H9 (cell line): ENCODE measurements at regions not wholly inside any gene's neighbourhood (a gene's known extent, or its start where the extent isn't known, plus 50 kb on each side); places are given as distances from the start of the nearest gene placed in this dataset.

Experiments used
- DNase-seq: peaks from one replicate; pipeline ENCODE4 v3.0.0-alpha.2; 2017
- H2AFZ ChIP-seq: one replicate; pipeline ENCODE4 v1.6.1; 2013; ENCODE audit warnings: mild to moderate bottlenecking, low read length, control low read depth, moderate library complexity
- H2AK5ac ChIP-seq: 2 replicates; pipeline ENCODE4 v1.6.1; 2013; ENCODE audit warnings: low read length, control low read depth, mixed read lengths; ENCODE audit not compliant: insufficient read length
- H2BK120ac ChIP-seq: one replicate; pipeline ENCODE4 v1.6.1; 2013; ENCODE audit warnings: low read depth, mild to moderate bottlenecking, low read length, control low read depth, inconsistent platforms; ENCODE audit not compliant: poor library complexity, severe bottlenecking
- H2BK12ac ChIP-seq: 2 replicates; pipeline ENCODE4 v1.6.1; 2013; ENCODE audit warnings: low read length, control low read depth, mixed read lengths, low read depth; ENCODE audit not compliant: insufficient read length
- H2BK15ac ChIP-seq: 2 replicates; pipeline ENCODE4 v1.6.1; 2013; ENCODE audit warnings: low read depth, low read length, control low read depth
- H2BK20ac ChIP-seq: one replicate; pipeline ENCODE4 v1.6.1; 2013; ENCODE audit warnings: low read depth, mild to moderate bottlenecking, low read length, control low read depth, inconsistent platforms; ENCODE audit not compliant: poor library complexity, severe bottlenecking
- H2BK5ac ChIP-seq: 2 replicates; pipeline ENCODE4 v1.6.1; 2013; ENCODE audit warnings: low read length, control low read depth, mixed read lengths; ENCODE audit not compliant: insufficient read length
- H3K14ac ChIP-seq: 2 replicates; pipeline ENCODE4 v1.6.1; 2013; ENCODE audit warnings: low read length, control low read depth; ENCODE audit not compliant: insufficient read depth
- H3K18ac ChIP-seq: 2 replicates; pipeline ENCODE4 v1.6.1; 2013; ENCODE audit warnings: low read depth, mild to moderate bottlenecking, mixed read lengths, low read length, control low read depth; ENCODE audit not compliant: insufficient read length
- H3K23ac ChIP-seq: 2 replicates; pipeline ENCODE4 v1.6.1; 2013; ENCODE audit warnings: low read length, control low read depth, mixed read lengths, low read depth; ENCODE audit not compliant: insufficient read length
- H3K23me2 ChIP-seq: 2 replicates; pipeline ENCODE4 v1.6.1; 2013; ENCODE audit warnings: low read depth, mild to moderate bottlenecking, mixed read lengths, low read length, control low read depth; ENCODE audit not compliant: insufficient read length, poor library complexity, severe bottlenecking
- H3K27ac ChIP-seq: 2 replicates; pipeline ENCODE4 v1.5.1; 2013; ENCODE audit warnings: low read length, control low read depth, mixed read lengths, low read depth; ENCODE audit not compliant: insufficient read length
- H3K27me3 ChIP-seq: 2 replicates; pipeline ENCODE4 v1.6.1; 2013; ENCODE audit warnings: low read length, control low read depth, inconsistent platforms; ENCODE audit not compliant: insufficient read depth
- H3K4ac ChIP-seq: 2 replicates; pipeline ENCODE4 v1.6.1; 2013; ENCODE audit warnings: low read depth, mild to moderate bottlenecking, control low read depth, inconsistent platforms, low read length, moderate library complexity
- H3K4me1 ChIP-seq: 2 replicates; pipeline ENCODE4 v1.6.1; 2013; ENCODE audit warnings: low read length, control low read depth, inconsistent platforms; ENCODE audit not compliant: insufficient read depth
- H3K4me2 ChIP-seq: 2 replicates; pipeline ENCODE4 v1.6.1; 2013; ENCODE audit warnings: low read length, control low read depth, mixed read lengths; ENCODE audit not compliant: insufficient read length, insufficient read depth
- H3K56ac ChIP-seq: 2 replicates; pipeline ENCODE4 v1.6.1; 2013; ENCODE audit warnings: low read depth, mild to moderate bottlenecking, mixed read lengths, low read length, control low read depth; ENCODE audit not compliant: insufficient read length
- H3K79me1 ChIP-seq: 2 replicates; pipeline ENCODE4 v1.6.1; 2013; ENCODE audit warnings: low read depth, mild to moderate bottlenecking, moderate library complexity, low read length, control low read depth, inconsistent platforms; ENCODE audit not compliant: insufficient read depth, poor library complexity, severe bottlenecking
- H3K79me2 ChIP-seq: 2 replicates; pipeline ENCODE4 v1.6.1; 2013; ENCODE audit warnings: low read length, control low read depth, inconsistent platforms; ENCODE audit not compliant: insufficient read depth
- H3K9ac ChIP-seq: 2 replicates; pipeline ENCODE4 v1.6.1; 2013; ENCODE audit warnings: low read length, control low read depth, mixed read lengths; ENCODE audit not compliant: insufficient read length; ENCODE audit errors: extremely low read depth
- H3K9me3 ChIP-seq: one replicate; pipeline ENCODE4 v1.6.1; 2013; ENCODE audit warnings: low read depth, low read length, inconsistent platforms; ENCODE audit not compliant: control insufficient read depth
- H3T11ph ChIP-seq: one replicate; pipeline ENCODE4 v1.6.1; 2013; ENCODE audit warnings: mild to moderate bottlenecking, low read length, control low read depth, inconsistent platforms
- H4K20me1 ChIP-seq: one replicate; pipeline ENCODE4 v1.6.1; 2013; ENCODE audit not compliant: control insufficient read depth, insufficient read length, insufficient read depth
- H4K5ac ChIP-seq: 2 replicates; pipeline ENCODE4 v1.6.1; 2013; ENCODE audit warnings: low read depth, mild to moderate bottlenecking, mixed read lengths, low read length, control low read depth; ENCODE audit not compliant: insufficient read length
- H4K8ac ChIP-seq: replicated peaks from 2 replicates; pipeline ENCODE4 v1.6.1; 2013; ENCODE audit warnings: low read length, control low read depth, mixed read lengths, low read depth; ENCODE audit not compliant: insufficient read length
- H4K91ac ChIP-seq: 2 replicates; pipeline ENCODE4 v1.6.1; 2013; ENCODE audit warnings: low read depth, mild to moderate bottlenecking, moderate library complexity, mixed read lengths, low read length, control low read depth; ENCODE audit not compliant: insufficient read length
- H3K27ac Mint-ChIP-seq, 3 experiments: 2 replicates in 2 of 3; 3 replicates in 1 of 3; pipeline ENCODE4 v1.8.0; 2020 to 2021; ENCODE audit warnings: mixed read lengths in 3 of 3, mild to moderate bottlenecking in 1 of 3, moderate library complexity in 1 of 3
- H3K27me3 Mint-ChIP-seq: 2 replicates; pipeline ENCODE4 v1.8.0; 2021; ENCODE audit warnings: low read depth, mild to moderate bottlenecking, moderate library complexity, mixed read lengths
- H3K36me3 Mint-ChIP-seq, 3 experiments: 2 replicates in 2 of 3; 3 replicates in 1 of 3; pipeline ENCODE4 v1.8.0; 2020 to 2021; ENCODE audit warnings: low read depth in 3 of 3, mixed read lengths in 3 of 3; ENCODE audit not compliant: insufficient read depth in 1 of 3
- H3K4me1 Mint-ChIP-seq, 2 experiments: 2 replicates each; pipeline ENCODE4 v1.8.0; 2020; ENCODE audit warnings: mixed read lengths in 2 of 2
- H3K4me3 Mint-ChIP-seq, 2 experiments: 2 replicates in 1 of 2; 3 replicates in 1 of 2; pipeline ENCODE4 v1.8.0; 2020 to 2021; ENCODE audit warnings: mild to moderate bottlenecking in 2 of 2, mixed read lengths in 2 of 2, moderate library complexity in 1 of 2
- H3K9me3 Mint-ChIP-seq, 2 experiments: 2 replicates in 1 of 2; 3 replicates in 1 of 2; pipeline ENCODE4 v1.8.0; 2020; ENCODE audit warnings: mild to moderate bottlenecking in 2 of 2, mixed read lengths in 2 of 2, moderate library complexity in 1 of 2
- WGBS: extraction: QIAGEN DNeasy Blood & Tissue Kit; methylation state at CpG from one replicate; pipeline ENCODE4 v1.1.7; 2013; ENCODE audit warnings: missing lambda C conversion rate, low lambda C conversion rate, mixed read lengths; ENCODE audit not compliant: insufficient read length; ENCODE audit errors: extremely low coverage; 5-methylcytosine and 5-hydroxymethylcytosine counted together
- TF ChIP-seq, protein P1 (sequence below): fragments of 200-600 bp; sonication (generic); conservative IDR thresholded peaks from 3 replicates; pipeline ENCODE4 v1.8.0; 2021; ENCODE audit warnings: antibody characterized with exemption, mild to moderate bottlenecking

DNA sequence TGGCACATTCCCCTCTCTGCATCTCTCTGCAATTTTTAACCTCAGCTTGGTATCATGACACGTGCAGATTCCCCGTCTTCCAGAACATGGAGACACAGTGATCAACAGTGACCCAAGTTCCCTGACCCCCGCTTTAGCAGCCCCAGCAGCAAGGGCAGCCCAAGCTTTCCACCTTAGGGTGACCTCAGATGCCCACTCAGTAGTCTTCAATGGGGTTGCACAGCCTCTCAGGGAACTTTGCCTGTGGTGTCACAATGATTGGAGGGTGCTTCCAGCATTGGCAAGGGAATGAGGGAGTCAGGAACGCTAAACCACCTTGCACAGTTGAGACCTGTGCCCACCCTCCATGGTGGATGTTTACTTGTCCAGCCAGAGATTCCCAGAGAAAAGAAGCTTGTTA is 287.1 kb upstream of the CDH4 start:
- Mint-ChIP-seq H3K27me3 (peaks cover 50% of the 10 kb centered on the region), H3K36me3 (no peaks in the 10 kb centered on the region; a peak in 1 of 7 replicates), H3K4me3 (no peak overlapping the region), H3K9me3 (no peaks in the 10 kb centered on the region), H3K27ac (no peak overlapping the region), H3K4me1 (peaks cover 4 to 11% of the 10 kb centered on the region in 2 experiments; a peak in 3 of 4 replicates)
- no CpG with 5 or more reads among the region's 4 CpGs for WGBS
- Histone ChIP-seq H3K4ac (no peak overlapping the region), H3K79me1 (no peaks in the 10 kb centered on the region), H4K5ac (no peak overlapping the region), H2AK5ac (no peak overlapping the region), H4K91ac (no peak overlapping the region), H2BK20ac (no peak overlapping the region), H3T11ph (no peak overlapping the region), H3K4me1 (no peaks in the 10 kb centered on the region), H2AFZ (no peak overlapping the region), H3K4me2 (no peak overlapping the region), H3K27ac (no peak overlapping the region), H3K79me2 (no peaks in the 10 kb centered on the region), H2BK120ac (no peak overlapping the region), H3K23me2 (no peaks in the 10 kb centered on the region), H4K20me1 (no peaks in the 10 kb centered on the region), H3K9ac (no peak overlapping the region), H3K23ac (no peak overlapping the region), H2BK5ac (no peak overlapping the region), H3K18ac (no peak overlapping the region), H2BK12ac (no peak overlapping the region), H3K9me3 (no peaks in the 10 kb centered on the region), H3K14ac (no peak overlapping the region), H3K27me3 (no peaks in the 10 kb centered on the region; the same call in 1 of the 2 replicates), H4K8ac (no peak overlapping the region), H2BK15ac (no peak overlapping the region), H3K56ac (no peak overlapping the region)
- TF ChIP-seq, protein P1, sequence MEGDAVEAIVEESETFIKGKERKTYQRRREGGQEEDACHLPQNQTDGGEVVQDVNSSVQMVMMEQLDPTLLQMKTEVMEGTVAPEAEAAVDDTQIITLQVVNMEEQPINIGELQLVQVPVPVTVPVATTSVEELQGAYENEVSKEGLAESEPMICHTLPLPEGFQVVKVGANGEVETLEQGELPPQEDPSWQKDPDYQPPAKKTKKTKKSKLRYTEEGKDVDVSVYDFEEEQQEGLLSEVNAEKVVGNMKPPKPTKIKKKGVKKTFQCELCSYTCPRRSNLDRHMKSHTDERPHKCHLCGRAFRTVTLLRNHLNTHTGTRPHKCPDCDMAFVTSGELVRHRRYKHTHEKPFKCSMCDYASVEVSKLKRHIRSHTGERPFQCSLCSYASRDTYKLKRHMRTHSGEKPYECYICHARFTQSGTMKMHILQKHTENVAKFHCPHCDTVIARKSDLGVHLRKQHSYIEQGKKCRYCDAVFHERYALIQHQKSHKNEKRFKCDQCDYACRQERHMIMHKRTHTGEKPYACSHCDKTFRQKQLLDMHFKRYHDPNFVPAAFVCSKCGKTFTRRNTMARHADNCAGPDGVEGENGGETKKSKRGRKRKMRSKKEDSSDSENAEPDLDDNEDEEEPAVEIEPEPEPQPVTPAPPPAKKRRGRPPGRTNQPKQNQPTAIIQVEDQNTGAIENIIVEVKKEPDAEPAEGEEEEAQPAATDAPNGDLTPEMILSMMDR: no peak
- DNase-seq: no peak
